Astrocyte (in vitro differentiated cells and primary cell): ENCODE measurements at regions not wholly inside any gene's neighbourhood (a gene's known extent, or its start where the extent isn't known, plus 50 kb on each side); places are given as distances from the start of the nearest gene placed in this dataset.

ENCODE experiments used
- EZH2 ChIP-seq: IDR thresholded peaks from 2 replicates; pipeline ENCODE4 v1.6.1; 2012; ENCODE audit warnings: mild to moderate bottlenecking, low read length, inconsistent platforms; ENCODE audit not compliant: insufficient read depth
- TF ChIP-seq, protein P1 (sequence below): IDR thresholded peaks from 2 replicates; pipeline ENCODE4 v1.5.1; 2011; ENCODE audit warnings: low read depth, mild to moderate bottlenecking, inconsistent platforms, low read length, moderate library complexity; ENCODE audit not compliant: insufficient read depth

DNA sequence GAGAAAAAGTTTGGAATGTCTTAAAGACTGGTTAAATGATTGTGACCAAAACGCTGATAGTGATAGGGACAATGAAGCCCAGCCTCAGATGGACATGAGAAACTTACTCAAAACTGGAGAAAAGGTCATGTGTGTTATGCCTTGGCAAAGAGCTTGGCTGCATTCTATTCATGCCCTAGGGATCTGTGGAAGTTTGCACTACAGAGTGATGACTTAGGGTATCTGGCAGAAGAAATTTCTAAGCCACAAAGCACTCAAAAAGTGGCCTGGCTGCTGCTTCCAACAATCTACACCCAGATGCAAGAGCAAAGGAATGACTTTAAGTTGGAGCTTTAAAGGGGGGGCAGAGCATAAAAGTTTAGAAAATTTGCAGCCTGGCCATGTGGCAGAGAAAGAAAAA, 521.3 kb downstream of the UQCRFS1 start:
- no peak for TF ChIP-seq EZH2
- TF ChIP-seq, protein P1, sequence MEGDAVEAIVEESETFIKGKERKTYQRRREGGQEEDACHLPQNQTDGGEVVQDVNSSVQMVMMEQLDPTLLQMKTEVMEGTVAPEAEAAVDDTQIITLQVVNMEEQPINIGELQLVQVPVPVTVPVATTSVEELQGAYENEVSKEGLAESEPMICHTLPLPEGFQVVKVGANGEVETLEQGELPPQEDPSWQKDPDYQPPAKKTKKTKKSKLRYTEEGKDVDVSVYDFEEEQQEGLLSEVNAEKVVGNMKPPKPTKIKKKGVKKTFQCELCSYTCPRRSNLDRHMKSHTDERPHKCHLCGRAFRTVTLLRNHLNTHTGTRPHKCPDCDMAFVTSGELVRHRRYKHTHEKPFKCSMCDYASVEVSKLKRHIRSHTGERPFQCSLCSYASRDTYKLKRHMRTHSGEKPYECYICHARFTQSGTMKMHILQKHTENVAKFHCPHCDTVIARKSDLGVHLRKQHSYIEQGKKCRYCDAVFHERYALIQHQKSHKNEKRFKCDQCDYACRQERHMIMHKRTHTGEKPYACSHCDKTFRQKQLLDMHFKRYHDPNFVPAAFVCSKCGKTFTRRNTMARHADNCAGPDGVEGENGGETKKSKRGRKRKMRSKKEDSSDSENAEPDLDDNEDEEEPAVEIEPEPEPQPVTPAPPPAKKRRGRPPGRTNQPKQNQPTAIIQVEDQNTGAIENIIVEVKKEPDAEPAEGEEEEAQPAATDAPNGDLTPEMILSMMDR: no peak
